GM12891 (cell line): ENCODE measurements at regions not wholly inside any gene's neighbourhood (a gene's known extent, or its start where the extent isn't known, plus 50 kb on each side); places are given as distances from the start of the nearest gene placed in this dataset.

Source experiments
- POLR2A ChIP-seq: IDR thresholded peaks from 2 replicates; pipeline ENCODE4 v1.6.1; 2011; ENCODE audit warnings: low read depth, low read length, control low read depth
- POLR2AphosphoS5 ChIP-seq: IDR thresholded peaks from 2 replicates; pipeline ENCODE4 v1.6.1; 2011; ENCODE audit warnings: low read depth, low read length, control low read depth
- TAF1 ChIP-seq: IDR thresholded peaks from 2 replicates; pipeline ENCODE4 v1.6.1; 2011; ENCODE audit warnings: low read depth, low read length, control low read depth

DNA sequence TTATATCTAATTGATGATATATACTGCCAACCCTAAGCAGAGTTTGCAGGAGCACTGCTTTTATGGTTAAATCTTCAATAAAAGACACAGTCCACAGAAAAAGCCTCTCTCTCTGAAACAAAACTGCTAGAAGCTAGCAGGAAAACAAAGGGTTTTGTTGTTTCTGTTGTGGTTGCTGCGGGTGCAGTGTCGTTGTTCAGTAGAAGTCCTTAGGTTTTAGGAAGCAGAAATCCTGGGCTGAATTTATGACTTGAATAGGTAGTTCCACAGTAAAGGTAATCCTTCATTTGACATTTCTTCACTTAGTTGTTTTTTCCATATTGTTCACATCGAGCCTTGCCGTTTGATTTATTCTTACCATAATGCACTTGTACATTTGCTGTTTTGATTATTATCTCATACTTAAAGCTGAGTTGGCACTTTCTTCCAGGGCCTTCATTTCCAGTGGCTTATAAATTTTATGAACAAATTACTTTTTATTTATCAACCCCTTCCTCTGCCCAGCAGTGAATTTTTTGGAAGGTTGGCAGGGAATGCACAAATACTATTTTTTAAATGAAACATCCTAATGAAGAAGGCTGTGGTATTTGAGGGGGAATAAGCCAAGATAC is 209.6 kb upstream of the SLC30A5 start:
- TF ChIP-seq POLR2A (no peak), POLR2AphosphoS5 (no peak), TAF1 (no peak)
